NT2/D1 (cell line): ENCODE measurements at regions not wholly inside any gene's neighbourhood (a gene's known extent, or its start where the extent isn't known, plus 50 kb on each side); places are given as distances from the start of the nearest gene placed in this dataset.
"Not testable (repeated sequence)": the region's sequence is repeated elsewhere in the genome, so short reads cannot be mapped to it uniquely, and the experiment has no call there.

ENCODE experiments used
- DNase-seq: peaks from one replicate; pipeline ENCODE4 v3.0.0-alpha.2; 2011; ENCODE audit warnings: low read depth, low spot score
- H3K27me3 ChIP-seq: 2 replicates; pipeline ENCODE4 v1.6.0; 2011; ENCODE audit warnings: mild to moderate bottlenecking; ENCODE audit not compliant: insufficient read length, insufficient read depth
- H3K36me3 ChIP-seq: 2 replicates; pipeline ENCODE4 v1.6.1; 2011; ENCODE audit warnings: mild to moderate bottlenecking, low read length, mixed read lengths; ENCODE audit not compliant: insufficient read depth, insufficient read length
- H3K4me1 ChIP-seq: 2 replicates; pipeline ENCODE4 v1.5.1; 2011; ENCODE audit not compliant: insufficient read depth, insufficient read length
- H3K4me3 ChIP-seq: 2 replicates; pipeline ENCODE4 v1.5.1; 2011; ENCODE audit warnings: low read depth; ENCODE audit not compliant: insufficient read length
- H3K9ac ChIP-seq: 2 replicates; pipeline ENCODE4 v1.6.0; 2011; ENCODE audit warnings: low read depth; ENCODE audit not compliant: insufficient read length
- H3K9me3 ChIP-seq: 2 replicates; pipeline ENCODE4 v1.5.1; 2011; ENCODE audit warnings: mild to moderate bottlenecking, low read length; ENCODE audit not compliant: insufficient read depth
- SUZ12 ChIP-seq: IDR thresholded peaks from 2 replicates; pipeline ENCODE4 v1.6.1; 2011; ENCODE audit not compliant: insufficient read length, insufficient read depth; ENCODE audit errors: extremely low read depth
- YY1 ChIP-seq: IDR thresholded peaks from 2 replicates; pipeline ENCODE4 v1.6.1; 2011; ENCODE audit not compliant: insufficient read length, insufficient read depth
- ZNF274 ChIP-seq: IDR thresholded peaks from 2 replicates; pipeline ENCODE4 v1.6.1; 2011; ENCODE audit warnings: mild to moderate bottlenecking, low read depth, low read length

GRCh38 chr16:62732092-62732491, 695.9 kb upstream of the CDH8 start:
- no peak overlapping the region for H3K9ac ChIP-seq
- H3K36me3 ChIP-seq: no peaks in the 10 kb centered on the region
- H3K4me3 ChIP-seq: no peak overlapping the region
- DNase-seq: no peak
- no peaks in the 10 kb centered on the region for H3K4me1 ChIP-seq
- H3K27me3 ChIP-seq: no peaks in the 10 kb centered on the region
- no peaks in the 10 kb centered on the region for H3K9me3 ChIP-seq
- TF ChIP-seq ZNF274 (no peak), SUZ12 (no peak), YY1 (no peak)

- H3K9ac ChIP-seq, H3K27me3 ChIP-seq, H3K4me3 ChIP-seq, DNase-seq, H3K36me3 ChIP-seq, H3K9me3 ChIP-seq, H3K4me1 ChIP-seq: not testable (repeated sequence)
Observed at GRCh38 chr16:62724670-62725269, 688.5 kb upstream of the CDH8 start.

- no peaks in the 10 kb centered on the region for H3K4me1 ChIP-seq
- peaks cover 4% of the 10 kb centered on the region; the same call in 1 of the 2 replicates for H3K9me3 ChIP-seq
- DNase-seq: no peak
Observed at GRCh38 chr16:62720651-62721050, 684.4 kb upstream of the CDH8 start.

GRCh38 chr16:62717026-62717425, 680.8 kb upstream of the CDH8 start:
- TF ChIP-seq SUZ12 (no peak), ZNF274 (no peak), YY1 (no peak)
- no peaks in the 10 kb centered on the region for H3K36me3 ChIP-seq
- no peaks in the 10 kb centered on the region for H3K27me3 ChIP-seq
- no peak overlapping the region for H3K4me3 ChIP-seq
- no peaks in the 10 kb centered on the region for H3K4me1 ChIP-seq
- no peaks in the 10 kb centered on the region for H3K9me3 ChIP-seq
- H3K9ac ChIP-seq: no peak overlapping the region
- no peak for DNase-seq

More at GRCh38 chr16:62720651-62721050, 684.4 kb upstream of the CDH8 start:
- no peaks in the 10 kb centered on the region for H3K27me3 ChIP-seq
- H3K4me3 ChIP-seq: no peak overlapping the region
- no peaks in the 10 kb centered on the region for H3K36me3 ChIP-seq
- TF ChIP-seq YY1 (no peak), ZNF274 (no peak), SUZ12 (no peak)
- H3K9ac ChIP-seq: no peak overlapping the region

- no peak for TF ChIP-seq YY1
- TF ChIP-seq SUZ12: no peak
- TF ChIP-seq ZNF274: no peak
- Histone ChIP-seq H3K9me3 (no peaks in the 10 kb centered on the region), H3K4me1 (no peaks in the 10 kb centered on the region), H3K27me3 (no peaks in the 10 kb centered on the region), H3K36me3 (no peaks in the 10 kb centered on the region), H3K9ac (no peak overlapping the region), H3K4me3 (no peak overlapping the region)
- no peak for DNase-seq
Observed at GRCh38 chr16:62715701-62716100, 679.5 kb upstream of the CDH8 start.

- TF ChIP-seq ZNF274 (no peak), YY1 (no peak), SUZ12 (no peak)
- Histone ChIP-seq H3K36me3 (no peaks in the 10 kb centered on the region), H3K27me3 (no peaks in the 10 kb centered on the region), H3K4me3 (no peak overlapping the region), H3K9ac (no peak overlapping the region), H3K4me1 (no peaks in the 10 kb centered on the region), H3K9me3 (no peaks in the 10 kb centered on the region)
- no peak for DNase-seq
Observed at GRCh38 chr16:62712566-62712965, 676.3 kb upstream of the CDH8 start.

- no peak for DNase-seq
- Histone ChIP-seq H3K4me1 (no peaks in the 10 kb centered on the region), H3K9ac (no peak overlapping the region), H3K9me3 (no peaks in the 10 kb centered on the region), H3K36me3 (no peaks in the 10 kb centered on the region), H3K27me3 (no peaks in the 10 kb centered on the region), H3K4me3 (no peak overlapping the region)
- TF ChIP-seq ZNF274: no peak
Observed at GRCh38 chr16:62711797-62712196, 675.6 kb upstream of the CDH8 start.

GRCh38 chr16:62709794-62710193, 673.6 kb upstream of the CDH8 start:
- DNase-seq: no peak
- Histone ChIP-seq H3K9ac (no peak overlapping the region), H3K27me3 (no peaks in the 10 kb centered on the region), H3K4me3 (no peak overlapping the region), H3K4me1 (no peaks in the 10 kb centered on the region), H3K9me3 (no peaks in the 10 kb centered on the region), H3K36me3 (no peaks in the 10 kb centered on the region)
- TF ChIP-seq ZNF274: no peak
- no peak for TF ChIP-seq YY1
- no peak for TF ChIP-seq SUZ12
